ENCODE measurements at regions not wholly inside any gene's neighbourhood (a gene's known extent, or its start where the extent isn't known, plus 50 kb on each side); places are given as distances from the start of the nearest gene placed in this dataset.
"Not testable (repeated sequence)": the region's sequence is repeated elsewhere in the genome, so short reads cannot be mapped to it uniquely, and the experiment has no call there.

GRCh38 chr10:81576336-81576735 is 298.7 kb upstream of the NRG3 start:
- no peak for DNase-seq (ENCODE audit: low read depth)

- no peak for DNase-seq (ENCODE audit: low read depth)
These were observed 280.0 kb upstream of the NRG3 start for GRCh38 chr10:81594991-81595390.

GRCh38 chr10:81600185-81600584 is 274.8 kb upstream of the NRG3 start:
- peak; percentile 16 for DNase-seq (ENCODE audit: low read depth)

- no peak for DNase-seq (ENCODE audit: low read depth)
These were observed 271.8 kb upstream of the NRG3 start for GRCh38 chr10:81603106-81603620.

DNA sequence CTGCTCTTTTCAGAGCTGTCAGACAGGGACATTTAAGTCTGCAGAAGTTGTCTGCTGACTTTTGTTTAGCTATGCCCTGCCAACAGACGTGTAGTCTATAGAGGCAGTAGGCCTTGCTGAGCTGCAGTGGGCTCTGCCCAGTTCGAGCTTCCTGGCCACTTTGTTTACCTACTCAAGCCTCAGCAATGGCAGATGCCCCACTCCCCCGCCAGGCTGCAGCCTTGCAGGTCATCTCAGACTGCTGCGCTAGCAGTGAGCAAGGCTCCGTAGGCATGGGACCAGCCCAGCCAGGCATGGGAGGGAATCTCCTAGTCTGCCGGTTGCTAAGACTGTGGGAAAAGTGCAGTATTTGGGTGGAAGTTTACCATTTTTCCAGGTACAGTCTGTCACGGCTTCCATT is 230.5 kb upstream of the NRG3 start:
- DNase-seq (ENCODE audit: low read depth) = not testable (repeated sequence)

DNA sequence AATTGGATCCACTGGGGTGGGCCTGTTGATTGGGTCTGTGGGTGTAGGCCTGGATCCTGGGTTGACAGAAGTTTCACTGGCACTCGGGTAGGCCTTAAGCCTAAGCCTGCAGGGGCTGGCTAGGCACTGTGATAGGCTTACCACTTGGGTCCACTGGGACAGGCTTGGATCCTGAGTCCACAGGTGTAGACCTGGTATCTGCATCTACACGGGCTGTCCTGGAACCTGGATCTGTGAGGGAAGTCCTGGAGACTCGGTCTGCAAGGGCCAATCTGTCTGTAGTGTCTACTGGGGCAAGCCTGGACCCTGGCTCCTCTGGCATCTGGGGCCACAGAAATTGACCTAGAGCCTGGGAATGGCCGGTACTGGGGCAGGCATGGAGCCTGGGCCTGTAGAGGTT is 219.0 kb upstream of the NRG3 start:
- DNase-seq (ENCODE audit: low read depth) = no peak

GRCh38 chr10:81662837-81663236 is 212.2 kb upstream of the NRG3 start:
- no peak for DNase-seq (ENCODE audit: low read depth)

DNA sequence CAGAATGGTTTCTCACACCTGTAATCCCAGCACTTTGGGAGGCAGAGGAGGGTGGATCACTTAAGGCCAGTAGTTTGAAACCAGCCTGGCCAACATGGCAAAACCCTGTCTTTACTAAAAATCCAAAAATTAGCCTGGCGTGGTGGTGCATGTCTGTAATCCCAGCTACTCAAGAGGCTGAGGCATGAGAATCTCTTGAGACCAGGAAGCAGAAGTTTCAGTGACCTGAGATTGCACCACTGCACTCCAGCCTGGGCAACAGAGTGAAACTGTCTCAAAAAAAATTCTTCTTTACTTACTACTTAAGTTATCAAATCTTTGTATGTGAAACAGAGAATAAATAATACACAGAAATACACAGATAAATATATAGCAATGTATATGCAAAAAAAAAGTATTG is 210.2 kb upstream of the NRG3 start:
- not testable (repeated sequence) for DNase-seq (ENCODE audit: low read depth)

DNA sequence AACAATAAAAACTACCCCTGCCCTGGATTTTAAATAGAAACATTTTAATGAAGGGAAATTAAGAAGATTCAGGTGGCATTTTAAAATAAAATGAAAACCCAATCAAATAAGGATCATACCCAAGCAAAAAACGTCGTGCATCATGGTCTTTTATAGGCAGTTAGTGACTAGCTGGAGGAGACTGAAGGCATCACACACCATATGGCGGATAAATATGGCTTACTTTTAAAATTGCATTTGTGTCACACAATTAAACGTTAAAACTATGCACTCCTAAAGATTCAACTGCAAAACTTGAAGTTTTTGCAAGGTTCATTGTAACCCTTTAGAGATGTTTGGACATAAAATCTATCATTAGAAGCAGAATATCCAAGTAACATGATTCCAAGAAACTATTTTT is 200.1 kb upstream of the NRG3 start:
- no peak for DNase-seq (ENCODE audit: low read depth)

DNA sequence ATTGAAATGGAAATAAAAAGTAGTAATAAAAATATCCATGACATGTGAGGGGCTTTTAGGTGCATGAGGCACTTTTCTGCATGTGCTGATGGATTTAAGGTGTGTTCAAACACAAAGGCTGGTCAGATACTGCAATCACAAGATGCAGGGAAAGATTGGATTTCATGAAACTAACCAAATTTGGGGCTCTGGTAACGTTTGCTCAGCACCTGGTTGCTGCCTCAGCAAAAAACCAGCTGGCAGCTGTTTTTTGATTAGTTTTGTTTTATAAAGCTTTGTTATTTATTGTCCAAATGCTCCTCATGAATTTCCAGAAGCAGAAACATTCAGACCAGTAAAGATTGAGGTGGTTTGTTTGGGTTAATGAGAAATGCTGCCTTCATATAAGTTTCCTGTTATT is 195.7 kb upstream of the NRG3 start:
- DNase-seq (ENCODE audit: low read depth) = no peak

DNA sequence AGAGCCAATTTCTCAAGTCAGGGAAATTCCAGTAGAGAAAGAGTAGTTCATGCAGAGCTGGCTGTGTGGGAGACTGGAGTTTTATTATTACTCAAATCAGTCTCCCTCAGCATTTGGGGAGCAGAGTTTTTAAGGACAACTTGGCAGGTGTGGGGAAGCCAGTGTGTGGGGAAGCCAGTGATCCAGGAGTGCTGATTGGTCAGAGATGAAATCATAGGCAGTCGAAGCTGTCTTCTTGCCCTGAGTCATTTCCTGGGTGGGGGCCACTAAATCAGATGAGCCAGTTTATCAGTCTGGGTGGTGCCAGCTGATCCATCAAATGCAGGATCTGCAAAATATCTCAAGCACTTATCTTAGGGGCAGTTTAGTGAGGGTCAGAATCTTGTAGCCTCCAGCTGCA is 194.6 kb upstream of the NRG3 start:
- DNase-seq (ENCODE audit: low read depth) = no peak

GRCh38 chr10:81688459-81688858 is 186.5 kb upstream of the NRG3 start:
- DNase-seq (ENCODE audit: low read depth) = no peak

GRCh38 chr10:81696609-81697388 is 178.2 kb upstream of the NRG3 start:
- DNase-seq (ENCODE audit: low read depth) = no peak

DNA sequence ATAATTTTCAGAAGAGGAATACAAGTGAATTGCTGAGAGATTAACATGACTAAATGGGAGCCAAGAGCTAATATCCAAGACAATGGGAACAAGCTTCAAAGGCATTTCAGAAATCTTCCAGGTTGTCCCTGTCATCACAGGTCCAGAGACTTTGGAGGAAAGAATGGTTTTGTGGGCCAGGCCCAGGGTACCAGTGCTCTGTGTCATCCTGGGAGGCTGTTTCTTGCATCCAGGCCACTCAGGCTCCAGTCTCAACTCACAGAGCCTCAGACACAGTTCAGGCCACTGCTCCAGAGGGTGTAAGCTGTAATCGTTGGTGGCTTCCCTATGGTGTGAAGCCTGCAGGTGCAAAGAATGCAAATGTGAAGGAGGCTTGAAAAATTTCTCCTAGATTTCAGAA is 170.4 kb upstream of the NRG3 start:
- no peak for DNase-seq (ENCODE audit: low read depth)

DNA sequence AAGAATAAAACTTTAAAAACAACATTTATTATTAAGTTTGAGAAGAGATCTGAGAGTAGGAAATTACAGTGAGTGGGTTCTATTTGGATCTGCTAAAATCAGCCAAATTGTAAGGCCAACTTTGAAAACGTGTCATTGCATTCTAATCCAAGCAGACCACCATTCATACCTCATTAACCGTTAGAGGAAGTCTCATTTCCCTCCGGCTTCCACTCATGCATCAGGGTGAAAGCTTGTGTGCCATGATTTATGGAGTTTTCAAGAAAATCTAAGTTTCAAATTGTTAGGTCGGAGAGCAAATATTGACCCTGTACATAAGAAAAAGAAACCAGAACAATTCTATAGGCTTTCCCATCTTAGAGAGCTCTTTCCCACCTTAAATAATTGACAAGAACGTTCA is 166.6 kb upstream of the NRG3 start:
- no peak for DNase-seq (ENCODE audit: low read depth)

- DNase-seq (ENCODE audit: low read depth) = no peak
These were observed 166.1 kb upstream of the NRG3 start for GRCh38 chr10:81708929-81709328.

DNA sequence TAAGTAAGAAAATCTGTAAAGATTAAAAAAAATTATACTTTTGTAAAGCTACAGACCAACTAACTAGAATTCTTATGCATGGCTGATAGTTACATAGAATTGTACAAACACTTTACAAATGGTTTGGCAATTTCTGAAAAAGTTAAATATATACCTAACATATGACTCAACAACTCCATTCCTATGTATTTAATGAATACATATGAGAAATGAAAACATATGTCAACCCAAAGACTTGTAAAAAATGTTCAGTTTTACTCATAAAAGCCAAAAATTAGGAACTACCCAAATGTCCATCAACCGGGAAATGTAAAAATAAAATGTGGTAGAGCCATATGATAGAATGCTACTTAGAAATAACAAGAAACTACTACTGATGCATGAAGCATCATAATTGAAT is 152.6 kb upstream of the NRG3 start:
- no peak for DNase-seq (ENCODE audit: low read depth)

- DNase-seq (ENCODE audit: low read depth) = no peak
These were observed 150.6 kb upstream of the NRG3 start for GRCh38 chr10:81724431-81724830.

DNA sequence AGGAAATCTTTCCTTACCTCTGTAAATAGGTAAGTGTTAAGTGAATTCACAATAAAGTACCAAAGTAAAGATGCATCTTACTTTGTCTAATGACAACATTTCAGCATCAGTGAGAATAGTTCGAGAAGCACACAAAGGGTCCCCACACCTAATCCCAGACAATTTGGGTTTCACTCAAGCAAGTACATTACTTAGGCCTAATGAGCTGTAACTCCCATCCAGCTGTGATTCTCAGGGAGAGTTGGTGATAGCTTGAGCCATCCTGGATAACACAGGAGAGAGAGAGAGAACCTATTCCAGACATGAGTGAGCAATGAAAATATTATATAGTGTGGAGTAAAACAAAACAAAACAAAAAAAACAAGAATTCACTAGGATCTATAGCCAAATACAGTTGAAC is 149.1 kb upstream of the NRG3 start:
- DNase-seq (ENCODE audit: low read depth) = no peak

- no peak for DNase-seq (ENCODE audit: low read depth)
These were observed 146.3 kb upstream of the NRG3 start for GRCh38 chr10:81728692-81729091.

GRCh38 chr10:81730891-81731290 is 144.1 kb upstream of the NRG3 start:
- no peak for DNase-seq (ENCODE audit: low read depth)

DNA sequence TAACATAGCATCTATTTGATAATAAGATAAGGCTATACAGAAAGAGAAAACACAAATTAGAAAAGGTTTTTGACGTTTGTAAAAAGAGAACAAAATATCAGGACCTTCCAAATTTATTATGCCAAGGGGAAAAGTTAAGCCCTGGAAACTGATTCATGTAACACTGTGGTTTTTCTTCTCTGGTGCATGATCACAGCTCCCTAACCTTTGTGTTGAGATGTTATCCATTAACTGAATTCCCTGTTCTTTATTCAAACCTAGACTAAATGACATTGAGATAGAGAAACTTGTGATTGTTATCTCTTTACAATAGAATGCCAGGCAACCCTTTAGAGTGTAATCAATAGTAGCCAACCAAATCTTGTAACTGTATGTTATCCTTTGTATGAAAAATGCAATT is 141.5 kb upstream of the NRG3 start:
- DNase-seq (ENCODE audit: low read depth) = no peak

- not testable (repeated sequence) for DNase-seq (ENCODE audit: low read depth)
These were observed 139.8 kb upstream of the NRG3 start for GRCh38 chr10:81735167-81735566.

GRCh38 chr10:81759111-81759510 is 115.9 kb upstream of the NRG3 start:
- DNase-seq (ENCODE audit: low read depth) = no peak

Data from EH (cell line).